Tongue (tissue), 1 donor: ENCODE measurements at regions not wholly inside any gene's neighbourhood (a gene's known extent, or its start where the extent isn't known, plus 50 kb on each side); places are given as distances from the start of the nearest gene placed in this dataset.
"Not testable (repeated sequence)": the region's sequence is repeated elsewhere in the genome, so short reads cannot be mapped to it uniquely, and the experiment has no call there.

Experiments
- DNase-seq: peaks from one replicate; pipeline ENCODE4 v3.0.0-alpha.2; 2015

DNA sequence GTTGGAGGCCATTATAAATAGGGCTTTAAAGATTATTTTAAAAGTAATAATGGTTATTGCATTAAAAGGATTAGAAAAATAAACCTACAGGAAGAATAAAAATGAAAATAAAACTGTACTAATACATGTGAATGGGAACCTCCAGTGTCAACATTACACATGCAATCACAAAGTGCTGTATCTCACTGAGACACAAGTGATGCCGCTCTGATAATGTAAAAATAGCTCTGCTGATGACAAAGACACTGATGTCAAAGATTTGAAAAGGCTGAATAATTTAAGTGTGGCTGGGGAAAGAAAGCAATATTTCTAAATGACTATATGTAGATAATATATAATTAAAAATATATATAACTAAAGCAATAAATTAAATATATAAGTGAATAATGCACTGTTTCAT, 129.1 kb upstream of the RAP2B start:
- DNase-seq = no peak

DNA sequence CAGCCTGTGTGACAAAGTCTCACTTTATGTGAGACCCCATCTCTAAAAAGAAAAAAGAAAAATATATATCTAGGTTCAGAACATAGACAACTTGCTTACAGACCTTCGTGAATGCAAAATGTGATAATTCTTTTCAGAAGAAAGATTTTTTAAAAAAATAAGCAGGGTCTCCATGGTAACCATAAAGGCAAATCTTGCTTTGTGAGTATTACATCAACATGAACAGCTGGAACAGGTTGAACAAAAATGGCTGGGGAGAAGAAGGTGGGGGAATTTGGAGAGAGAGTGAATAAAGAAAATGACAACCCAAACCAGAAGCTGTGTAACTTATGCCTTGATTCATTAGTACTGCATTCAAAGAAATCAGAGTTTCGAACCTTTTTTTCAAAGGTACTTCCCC, 125.2 kb upstream of the RAP2B start:
- peak; percentile 24 for DNase-seq

DNA sequence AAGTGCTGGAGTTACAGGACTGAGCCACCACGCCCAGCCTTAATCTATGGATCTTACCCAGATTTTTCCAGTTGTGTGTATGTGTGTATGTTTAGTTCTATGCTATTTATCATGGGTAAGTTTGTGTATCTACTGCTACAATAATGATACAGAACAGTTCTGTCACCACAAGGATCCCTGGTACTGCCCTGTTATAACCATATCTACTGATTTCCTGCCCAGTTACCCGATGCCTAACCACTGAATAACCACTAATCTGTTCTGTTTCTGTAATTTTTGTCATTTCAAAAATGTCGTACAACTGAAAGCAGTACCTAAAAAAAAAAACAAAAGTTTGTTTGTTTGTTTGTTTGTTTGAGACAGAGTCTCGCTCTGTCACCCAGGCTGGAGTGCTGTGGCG, 123.7 kb upstream of the RAP2B start:
- DNase-seq = no peak

DNA sequence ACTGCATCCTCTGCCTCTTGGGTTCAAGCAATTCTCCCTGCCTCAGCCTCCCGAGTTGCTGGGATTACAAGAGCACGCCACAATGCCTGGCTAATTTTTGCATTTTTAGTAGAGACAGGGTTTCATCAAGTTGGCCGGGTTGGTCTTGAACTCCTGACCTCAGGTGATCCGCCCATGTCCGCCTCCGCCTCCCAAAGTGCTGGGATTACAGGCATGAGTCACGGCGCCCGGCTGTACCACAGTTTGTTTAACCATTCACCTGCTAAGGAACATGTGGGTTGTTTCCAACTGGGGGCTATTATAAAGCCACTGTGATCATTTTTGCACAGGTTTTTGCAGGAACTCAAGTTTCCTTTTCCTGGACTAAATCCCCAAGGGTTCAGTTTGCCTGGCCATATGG, 123.2 kb upstream of the RAP2B start:
- no peak for DNase-seq

DNA sequence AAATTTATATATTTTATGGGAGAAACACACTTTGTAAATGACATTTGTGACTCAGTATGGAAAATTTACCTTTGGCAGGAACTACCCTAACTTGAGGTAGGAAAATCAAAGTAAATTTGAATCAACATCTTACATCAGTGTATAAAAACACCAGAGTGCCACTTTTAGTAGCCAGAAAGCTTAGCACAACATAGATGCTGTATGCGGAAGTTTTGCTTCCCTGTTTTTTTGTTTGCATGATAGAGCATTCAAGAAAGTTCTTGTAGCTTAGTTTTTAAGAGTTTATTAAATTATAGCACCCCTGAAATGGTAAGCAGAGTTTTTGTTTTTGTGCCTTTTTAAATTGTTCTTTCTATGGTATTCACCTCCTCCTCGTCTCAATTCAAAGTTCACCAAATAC, 120.8 kb upstream of the RAP2B start:
- no peak for DNase-seq

DNA sequence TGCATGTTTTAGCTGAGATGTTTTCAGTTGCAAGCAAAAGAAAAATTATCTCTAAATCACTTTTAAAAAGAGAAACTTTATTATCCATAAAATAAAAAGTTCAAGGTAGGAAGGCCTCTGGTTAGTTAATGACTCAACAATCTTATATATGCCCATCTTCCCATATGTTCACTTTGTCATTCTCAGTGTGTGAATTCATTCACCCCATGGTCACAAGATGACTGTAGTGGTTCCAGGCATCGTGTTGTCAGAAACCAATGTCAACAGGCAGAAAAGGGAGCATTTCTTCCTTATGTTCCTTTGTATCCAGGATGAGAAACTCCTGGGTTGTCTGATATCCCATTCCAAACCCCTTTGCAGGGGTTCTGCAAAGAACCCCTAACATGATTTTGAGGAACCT, 119.9 kb upstream of the RAP2B start:
- no peak for DNase-seq

DNA sequence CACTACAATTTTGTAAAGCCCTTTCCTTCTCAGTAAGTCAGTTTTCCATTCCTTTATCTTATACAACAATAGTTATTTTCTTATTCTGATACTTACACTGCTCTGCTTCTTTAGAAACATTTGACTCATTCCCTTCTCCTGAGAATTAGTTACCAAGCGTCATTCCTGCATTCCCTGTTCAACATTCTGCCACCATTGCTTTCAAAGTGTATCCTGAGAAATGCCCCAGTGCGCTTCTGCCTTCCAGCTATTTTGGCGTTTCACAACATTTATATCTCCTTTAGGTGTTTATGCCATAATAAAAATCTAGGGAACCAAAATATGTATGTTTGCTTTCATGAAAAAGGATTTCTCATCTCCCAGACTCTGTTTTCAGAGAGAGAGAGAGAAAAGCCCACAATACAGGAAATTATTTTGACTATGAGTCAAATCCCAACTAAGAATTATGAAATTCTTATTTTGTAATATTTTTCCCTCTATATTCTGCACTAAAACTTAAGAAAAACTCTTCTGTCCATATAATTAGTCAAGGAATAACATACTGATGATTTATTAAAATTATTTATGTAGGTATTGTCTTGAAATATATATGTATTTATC, 118.2 kb upstream of the RAP2B start:
- no peak for DNase-seq

DNA sequence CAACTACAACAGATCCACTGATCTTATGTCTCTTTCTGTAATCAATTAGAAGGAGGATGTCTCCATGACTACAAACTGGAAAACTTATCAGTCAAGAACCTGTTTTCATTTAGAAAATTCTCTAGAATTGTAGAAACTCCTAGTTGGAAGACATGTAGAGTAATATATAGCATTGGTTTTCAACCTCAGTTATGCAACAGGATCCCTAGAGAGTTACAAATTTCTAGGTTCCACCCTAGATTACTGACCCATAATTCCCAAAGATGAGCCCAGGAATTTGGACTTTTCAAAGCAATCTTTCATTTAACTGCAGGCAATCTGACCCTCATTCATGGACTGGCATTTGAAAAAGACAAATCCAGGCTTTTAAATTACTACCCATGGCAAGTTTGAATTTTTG, 116.9 kb upstream of the RAP2B start:
- no peak for DNase-seq

DNA sequence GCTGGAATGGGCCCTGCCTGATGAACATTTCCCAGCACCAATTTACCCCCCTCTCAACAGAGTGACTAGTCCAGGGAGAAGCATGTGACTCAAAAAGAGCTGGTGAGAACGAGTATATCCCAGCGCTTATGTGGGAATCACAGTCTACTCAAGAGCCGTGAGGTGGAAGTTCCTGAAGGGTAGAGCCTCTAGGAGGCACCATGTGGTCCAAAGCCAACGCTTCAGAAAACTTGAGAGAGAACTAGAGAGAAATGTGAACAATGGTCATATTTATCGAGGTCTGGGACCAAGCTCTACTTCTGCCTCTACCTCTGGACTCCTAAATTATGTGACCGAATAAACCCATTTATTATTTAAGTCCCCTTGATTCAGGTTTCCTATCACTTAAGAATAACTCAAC, 111.0 kb upstream of the RAP2B start:
- no peak for DNase-seq

DNA sequence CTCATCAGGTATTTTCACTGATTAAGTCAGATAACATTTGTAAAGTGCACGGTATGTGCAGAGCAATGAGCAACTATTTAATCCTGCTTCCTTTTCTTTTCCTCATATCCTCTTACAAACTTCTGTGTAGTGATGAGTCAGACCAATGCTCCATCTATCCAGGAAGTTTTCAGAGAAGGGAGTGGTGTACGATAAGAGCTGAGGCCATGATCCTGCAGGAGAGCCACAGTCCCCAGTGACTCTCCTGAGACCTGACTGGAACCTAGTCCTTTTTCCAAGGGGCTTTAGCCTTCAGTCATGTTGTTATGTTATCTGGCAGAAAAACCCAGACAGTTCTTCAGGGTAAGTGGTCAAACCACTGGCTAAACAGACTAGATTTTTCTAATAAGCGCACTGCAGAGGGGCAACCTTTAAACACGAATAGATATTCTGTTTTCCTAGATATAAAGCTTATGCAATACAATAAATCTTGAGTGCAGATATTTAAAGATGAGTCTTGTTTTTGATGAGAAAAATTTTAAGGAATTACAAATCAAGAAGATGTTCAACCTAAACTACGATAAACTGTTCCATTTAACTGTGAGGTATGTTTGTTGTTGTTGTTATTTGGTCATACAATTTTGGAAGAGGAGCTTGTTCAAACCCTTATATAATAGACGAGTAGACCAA, 110.5 kb upstream of the RAP2B start:
- DNase-seq = no peak

DNA sequence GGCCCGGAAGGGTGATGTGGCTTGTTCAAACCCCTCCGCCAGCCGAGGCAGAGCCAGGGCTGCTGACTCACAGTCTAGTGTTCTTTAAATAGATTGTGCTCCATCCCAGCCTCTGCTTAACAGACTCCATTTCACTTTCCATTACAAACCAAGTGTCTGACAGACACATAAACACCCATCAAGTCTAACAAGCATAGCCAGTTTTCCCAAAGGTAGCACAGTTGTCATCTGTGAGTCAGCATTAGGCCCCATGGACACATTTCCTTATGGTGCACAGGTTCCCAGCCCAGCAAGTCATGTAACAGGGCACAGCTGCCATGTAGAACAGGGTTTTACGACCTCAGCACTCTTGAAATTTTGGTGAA, 109.9 kb upstream of the RAP2B start:
- peak; percentile 26 for DNase-seq

DNA sequence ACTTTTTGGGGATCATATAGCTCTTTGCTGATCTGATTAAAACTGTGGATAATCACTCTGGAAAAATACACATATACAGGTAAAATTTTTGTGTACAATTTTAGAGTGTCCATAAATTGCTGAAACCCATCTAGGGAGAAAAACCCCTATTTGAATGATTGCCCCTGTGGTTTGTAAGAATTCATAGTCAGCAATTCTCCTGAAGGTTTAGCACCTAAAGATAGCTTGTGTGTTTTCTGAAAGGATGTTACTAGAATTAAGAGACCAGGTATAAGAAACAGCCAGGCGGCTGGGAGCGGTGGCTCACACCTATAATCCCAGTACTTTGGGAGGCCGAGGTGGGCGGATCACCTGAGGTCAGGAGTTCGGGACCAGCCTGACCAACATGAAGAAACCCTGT, 106.8 kb upstream of the RAP2B start:
- DNase-seq = no peak

DNA sequence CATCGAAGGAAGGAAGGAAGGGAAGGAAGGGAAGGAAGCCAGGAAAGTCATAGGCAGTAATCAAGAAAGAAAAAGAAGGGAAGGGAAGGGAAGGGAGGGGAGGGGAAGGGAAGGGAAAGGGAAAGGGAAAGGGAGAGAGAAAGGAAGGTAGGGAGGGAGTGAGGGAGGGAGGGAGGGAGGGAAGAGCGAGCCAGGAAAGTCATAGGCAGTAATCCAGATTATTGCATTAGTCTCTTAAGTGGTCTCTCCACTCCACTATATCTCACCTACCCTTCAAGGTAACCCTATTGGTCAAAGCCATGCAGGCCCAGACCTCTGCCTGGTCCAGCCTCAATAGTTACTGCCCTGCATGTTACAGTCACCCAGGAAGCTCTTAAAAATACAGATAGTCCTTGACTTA, 106.2 kb upstream of the RAP2B start:
- no peak for DNase-seq

DNA sequence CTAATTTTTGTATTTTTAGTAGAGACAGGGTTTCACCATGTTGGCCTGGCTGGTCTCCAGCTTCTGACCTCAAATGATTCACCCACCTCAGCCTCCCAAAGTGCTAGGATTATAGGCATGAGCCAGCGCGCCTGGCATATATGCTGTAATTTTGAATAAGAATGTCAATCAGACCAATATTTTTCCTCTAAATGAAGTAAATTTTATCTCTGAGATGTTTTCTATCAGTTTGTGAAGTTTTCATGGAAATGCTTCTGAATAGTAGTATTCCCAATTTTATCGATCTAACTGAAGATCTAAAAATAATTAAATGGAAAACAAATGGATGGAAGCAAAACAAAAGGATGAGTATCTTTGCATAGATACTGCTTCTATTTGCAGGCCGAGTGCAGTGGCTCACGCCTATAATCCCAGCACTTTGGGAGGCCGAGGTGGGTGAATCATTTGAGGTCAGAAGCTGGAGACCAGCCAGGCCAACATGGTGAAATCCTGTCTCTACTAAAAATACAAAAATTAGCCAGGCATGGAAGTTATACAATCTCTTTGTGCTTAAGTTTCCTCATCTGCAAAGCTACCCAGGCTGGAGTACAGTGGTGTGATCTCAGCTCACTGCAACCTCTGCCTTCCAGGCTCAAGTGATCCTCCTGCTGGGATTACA, 103.9 kb upstream of the RAP2B start:
- not testable (repeated sequence) for DNase-seq

DNA sequence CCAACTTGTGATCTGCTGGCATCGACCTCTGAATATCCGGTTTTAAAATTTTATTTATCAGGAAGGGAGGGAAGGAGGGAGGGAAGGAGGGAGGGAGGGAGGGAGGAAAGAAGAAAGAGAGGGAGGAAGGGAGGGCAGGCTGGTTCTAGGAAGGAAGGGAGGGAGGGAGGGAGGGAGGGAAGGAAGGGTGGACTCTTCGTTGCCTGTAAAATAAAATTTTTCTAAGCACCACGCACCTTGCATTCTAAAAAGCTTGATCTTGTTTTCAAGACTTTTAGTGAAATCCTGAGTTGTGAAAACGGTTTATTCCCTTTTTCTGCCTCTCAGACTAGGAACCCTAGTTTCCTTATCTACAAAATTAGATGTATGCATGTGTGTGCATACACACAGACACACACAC, 101.7 kb upstream of the RAP2B start:
- DNase-seq = no peak

DNA sequence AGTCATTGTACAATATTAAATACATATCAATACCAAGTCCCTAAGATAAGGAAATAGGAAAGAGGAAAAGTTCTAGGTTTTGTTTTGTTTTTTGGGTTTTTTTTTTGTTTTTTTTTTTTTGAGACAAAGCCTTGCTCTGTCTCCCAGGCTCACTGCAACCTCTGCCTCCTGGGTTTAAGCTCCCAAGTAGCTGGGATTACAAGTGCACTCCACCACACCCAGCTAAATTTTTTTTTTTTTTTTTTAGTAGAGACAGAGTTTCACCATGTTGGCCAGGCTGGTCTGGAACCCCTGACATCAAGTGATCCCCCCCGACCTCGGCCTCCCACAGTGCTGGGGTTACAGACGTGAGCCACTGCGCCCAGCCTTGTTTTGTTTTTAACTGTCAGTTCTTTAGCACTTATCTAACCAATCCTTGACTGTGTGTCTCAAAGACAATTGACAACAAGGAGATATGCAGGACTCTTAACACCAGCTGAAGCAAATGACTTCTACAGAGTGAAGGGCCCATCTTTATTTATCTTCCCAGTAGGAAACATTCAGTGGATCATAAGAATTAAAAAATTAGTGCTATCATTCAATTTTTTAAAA, 100.0 kb upstream of the RAP2B start:
- no peak for DNase-seq

DNA sequence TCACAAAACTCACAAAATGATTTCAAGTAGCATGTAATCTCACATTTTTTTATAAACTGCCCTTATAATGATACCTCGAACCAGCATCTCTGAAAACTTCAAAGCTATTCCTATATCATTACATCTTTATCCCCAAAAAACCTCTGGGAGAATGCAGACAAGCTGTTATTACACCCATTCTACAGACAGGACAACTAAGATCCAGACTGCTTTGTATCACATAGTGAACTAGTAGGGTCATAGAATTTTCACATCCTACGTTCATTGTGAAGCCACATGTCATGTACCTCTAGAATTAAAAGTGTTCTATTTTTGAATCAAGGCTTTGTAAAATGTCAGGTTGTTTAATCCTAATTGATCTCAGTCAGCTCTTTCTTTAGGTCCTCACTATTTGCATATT, 98.7 kb upstream of the RAP2B start:
- no peak for DNase-seq

DNA sequence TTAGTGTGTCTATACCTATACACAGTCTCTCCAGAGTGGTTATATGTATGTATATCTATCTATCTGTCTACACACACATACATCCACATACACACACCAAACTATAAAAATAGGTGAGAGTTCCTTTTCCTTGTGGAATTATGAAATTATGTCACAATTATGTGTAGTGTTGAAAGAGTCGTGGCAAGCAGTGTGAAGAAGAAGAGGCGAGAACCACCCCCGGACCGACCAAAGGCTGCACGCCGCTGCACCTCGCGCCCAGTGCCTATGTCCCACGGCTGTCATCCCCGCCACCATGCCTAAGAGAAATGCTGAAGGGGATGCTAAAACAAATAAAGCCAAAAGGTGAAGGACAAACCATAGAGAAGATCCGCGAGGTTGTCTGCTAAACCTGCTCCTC, 95.0 kb upstream of the RAP2B start:
- DNase-seq = no peak

DNA sequence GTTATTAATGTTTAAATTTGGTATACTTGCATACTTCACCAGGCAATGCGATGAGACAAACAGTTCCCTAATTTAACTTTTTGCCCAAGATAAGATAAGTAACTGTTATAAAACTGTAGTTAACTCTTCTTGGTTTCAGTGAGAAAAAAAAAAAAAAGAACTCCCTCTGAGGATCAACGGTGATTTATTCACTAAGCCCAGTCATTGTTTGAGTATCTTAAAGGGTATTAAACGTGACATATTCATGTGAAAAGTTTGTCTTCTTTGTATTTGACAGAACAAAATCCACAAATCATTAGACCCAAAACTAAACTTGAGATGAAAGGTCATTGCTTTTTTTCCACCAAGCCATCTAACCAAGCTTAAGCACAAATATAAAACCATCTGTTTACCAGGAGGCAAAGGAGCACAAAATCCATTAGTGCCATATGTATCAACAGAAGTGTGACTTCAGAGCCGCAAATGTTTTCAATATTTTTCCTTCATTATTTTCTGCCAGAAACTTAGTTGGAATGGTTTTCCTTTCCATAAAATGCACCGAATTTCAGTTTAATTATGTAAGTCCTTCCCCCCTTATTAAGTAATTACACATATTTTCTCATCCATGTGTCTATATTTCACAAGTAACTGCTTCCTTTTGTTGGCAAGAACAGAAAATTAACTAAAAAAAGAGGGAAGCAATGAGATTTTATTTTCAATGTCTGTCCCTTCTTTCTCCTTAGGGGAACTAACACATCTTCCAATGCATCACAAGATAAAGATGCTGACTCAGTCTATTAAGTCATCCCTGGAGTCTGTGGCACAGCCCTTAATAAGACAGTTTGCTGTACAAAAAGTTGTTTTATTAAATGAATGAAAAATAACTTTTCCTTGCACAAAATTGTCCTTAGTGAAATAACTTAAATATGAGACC, 92.2 kb upstream of the RAP2B start:
- peak; percentile 17 for DNase-seq

DNA sequence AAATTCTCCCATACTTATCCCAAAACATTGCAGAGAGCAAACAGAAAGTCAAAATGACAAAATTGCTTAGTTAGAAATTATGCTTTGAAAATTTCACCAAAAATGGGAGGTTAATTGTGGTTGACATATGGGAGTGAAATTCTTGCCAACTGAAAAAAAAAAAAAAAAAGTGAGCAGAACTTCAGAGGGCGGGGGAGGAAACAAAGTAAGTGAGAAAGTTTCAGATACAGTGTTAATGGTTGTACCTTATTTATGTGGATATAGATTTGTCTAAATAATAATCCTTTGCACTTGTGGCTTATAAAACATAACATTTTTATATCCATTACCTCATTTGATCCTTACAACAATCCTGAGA, 91.5 kb upstream of the RAP2B start:
- no peak for DNase-seq

DNA sequence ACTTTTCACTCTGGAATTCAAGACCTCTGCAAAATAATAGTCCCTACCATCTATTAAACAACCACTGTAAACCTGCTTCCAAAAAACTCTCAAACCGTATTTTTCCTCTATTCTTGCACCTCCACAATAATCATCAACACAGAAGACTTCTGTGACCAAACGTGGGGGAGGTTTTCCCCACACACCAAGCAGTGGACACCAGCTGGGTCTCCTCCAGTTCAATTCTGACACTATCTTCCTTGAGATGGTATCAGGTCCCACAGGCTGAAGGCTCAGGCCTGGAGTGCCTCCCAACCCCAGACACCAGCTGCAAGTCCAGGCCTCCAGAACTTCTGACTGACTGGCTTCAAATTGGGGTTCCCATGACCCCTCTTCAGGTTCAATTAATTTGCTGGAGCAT, 89.6 kb upstream of the RAP2B start:
- no peak for DNase-seq

DNA sequence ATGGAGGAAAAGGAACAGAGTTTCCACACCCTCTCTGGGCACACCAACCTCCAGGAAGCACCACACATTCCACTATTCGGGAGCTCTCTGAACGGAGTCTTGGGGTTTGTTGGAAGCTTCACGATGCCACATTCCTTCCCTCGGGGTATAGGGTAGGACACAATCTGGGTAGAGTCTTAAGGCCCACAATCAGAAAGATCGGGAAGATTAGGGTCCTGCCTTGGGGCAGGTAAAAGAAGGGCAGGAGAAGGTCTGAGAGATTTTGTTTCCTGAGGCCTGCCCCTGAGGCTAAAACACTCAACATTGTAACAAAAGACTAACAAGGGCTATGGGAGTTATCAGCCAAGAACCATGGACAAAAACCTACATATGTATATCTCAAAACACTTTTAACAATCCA, 89.2 kb upstream of the RAP2B start:
- DNase-seq = no peak

DNA sequence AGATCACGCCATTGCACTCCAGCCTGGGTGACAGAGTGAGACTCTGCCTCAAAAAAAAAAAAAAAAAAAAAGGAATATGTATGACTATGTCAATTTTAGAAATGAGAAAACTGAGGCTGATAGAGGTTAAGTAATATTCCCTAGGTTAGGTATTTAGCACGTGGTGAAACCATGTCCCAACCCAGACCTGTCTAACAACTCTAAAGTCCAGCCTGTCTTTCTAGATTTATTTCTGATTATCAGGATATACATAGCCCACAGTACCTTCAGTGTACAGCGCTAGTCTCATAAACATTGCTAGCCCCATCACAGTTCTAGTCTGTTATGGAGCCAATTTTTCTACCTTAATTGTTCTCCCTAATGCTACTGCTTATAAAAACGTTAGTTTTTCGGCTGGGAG, 88.4 kb upstream of the RAP2B start:
- DNase-seq = no peak
